Lower leg skin (tissue), 3 donors: ENCODE measurements at regions not wholly inside any gene's neighbourhood (a gene's known extent, or its start where the extent isn't known, plus 50 kb on each side); places are given as distances from the start of the nearest gene placed in this dataset.

Experiments
- CTCF ChIP-seq, 3 donors: fragments of 450-650 bp; IDR thresholded peaks; one replicate each; pipeline ENCODE4 v1.5.1; 2016; ENCODE audit warnings: antibody characterized with exemption in 3 of 3, mild to moderate bottlenecking in 3 of 3, moderate library complexity in 2 of 3
- POLR2A ChIP-seq, 2 donors: fragments of 450-650 bp; IDR thresholded peaks; one replicate each; pipeline ENCODE4 v1.6.1; 2016 to 2017; ENCODE audit warnings: antibody characterized with exemption in 2 of 2, mild to moderate bottlenecking in 1 of 2, moderate library complexity in 1 of 2

GRCh38 chr3:26280517-26280916 is 342.1 kb upstream of the LRRC3B start:
- TF ChIP-seq POLR2A (IDR thresholded peaks at IDR 0.05): no peak
- no peak for TF ChIP-seq CTCF (IDR thresholded peaks at IDR 0.05)
